ENCODE measurements at regions not wholly inside any gene's neighbourhood (a gene's known extent, or its start where the extent isn't known, plus 50 kb on each side); places are given as distances from the start of the nearest gene placed in this dataset.

DNA sequence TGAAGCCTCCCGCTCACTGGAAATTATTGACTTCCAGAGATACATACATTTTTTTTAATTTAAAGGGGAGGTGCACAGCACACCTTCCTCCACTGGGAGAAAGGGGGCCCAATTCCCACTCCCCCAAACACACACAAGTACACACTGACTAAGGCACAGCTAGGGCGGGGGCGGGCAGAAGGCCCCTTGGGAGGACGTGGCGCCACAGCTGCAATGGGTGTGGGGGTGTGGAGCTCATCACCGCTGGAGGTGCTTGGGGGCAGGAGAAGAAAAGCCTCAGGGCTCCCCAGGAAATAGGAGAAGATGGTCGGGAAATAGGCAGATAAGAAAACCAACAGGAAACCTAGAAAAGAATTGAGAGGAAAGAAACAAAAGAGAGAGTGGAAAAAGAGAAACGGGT lies 127.3 kb upstream of the FAM98A start:
- TF ChIP-seq, protein P1, sequence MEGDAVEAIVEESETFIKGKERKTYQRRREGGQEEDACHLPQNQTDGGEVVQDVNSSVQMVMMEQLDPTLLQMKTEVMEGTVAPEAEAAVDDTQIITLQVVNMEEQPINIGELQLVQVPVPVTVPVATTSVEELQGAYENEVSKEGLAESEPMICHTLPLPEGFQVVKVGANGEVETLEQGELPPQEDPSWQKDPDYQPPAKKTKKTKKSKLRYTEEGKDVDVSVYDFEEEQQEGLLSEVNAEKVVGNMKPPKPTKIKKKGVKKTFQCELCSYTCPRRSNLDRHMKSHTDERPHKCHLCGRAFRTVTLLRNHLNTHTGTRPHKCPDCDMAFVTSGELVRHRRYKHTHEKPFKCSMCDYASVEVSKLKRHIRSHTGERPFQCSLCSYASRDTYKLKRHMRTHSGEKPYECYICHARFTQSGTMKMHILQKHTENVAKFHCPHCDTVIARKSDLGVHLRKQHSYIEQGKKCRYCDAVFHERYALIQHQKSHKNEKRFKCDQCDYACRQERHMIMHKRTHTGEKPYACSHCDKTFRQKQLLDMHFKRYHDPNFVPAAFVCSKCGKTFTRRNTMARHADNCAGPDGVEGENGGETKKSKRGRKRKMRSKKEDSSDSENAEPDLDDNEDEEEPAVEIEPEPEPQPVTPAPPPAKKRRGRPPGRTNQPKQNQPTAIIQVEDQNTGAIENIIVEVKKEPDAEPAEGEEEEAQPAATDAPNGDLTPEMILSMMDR (IDR thresholded peaks at IDR 0.05; ENCODE audit: insufficient read depth, low read depth, low read length), result no peak
- no peak for TF ChIP-seq EZH2 (IDR thresholded peaks at IDR 0.05; ENCODE audit: insufficient read depth, low read length)
